Skin epidermis (tissue), 12 donors: ENCODE measurements at regions not wholly inside any gene's neighbourhood (a gene's known extent, or its start where the extent isn't known, plus 50 kb on each side); places are given as distances from the start of the nearest gene placed in this dataset.

Experiments
- H3K27ac ChIP-seq, 21 experiments: fragments of 200-600 bp; sonication (generic) in 11 of 21; one replicate each; pipeline ENCODE4 v1.5.0; 2020; ENCODE audit warnings: mild to moderate bottlenecking in 3 of 21, inconsistent platforms in 2 of 21, moderate library complexity in 2 of 21
- H3K4me3 ChIP-seq, 7 experiments: fragments of 200-600 bp; sonication (generic) in 2 of 7; one replicate each; pipeline ENCODE4 v1.5.0; 2020; ENCODE audit warnings: inconsistent platforms in 2 of 7, mild to moderate bottlenecking in 2 of 7, moderate library complexity in 1 of 7

DNA sequence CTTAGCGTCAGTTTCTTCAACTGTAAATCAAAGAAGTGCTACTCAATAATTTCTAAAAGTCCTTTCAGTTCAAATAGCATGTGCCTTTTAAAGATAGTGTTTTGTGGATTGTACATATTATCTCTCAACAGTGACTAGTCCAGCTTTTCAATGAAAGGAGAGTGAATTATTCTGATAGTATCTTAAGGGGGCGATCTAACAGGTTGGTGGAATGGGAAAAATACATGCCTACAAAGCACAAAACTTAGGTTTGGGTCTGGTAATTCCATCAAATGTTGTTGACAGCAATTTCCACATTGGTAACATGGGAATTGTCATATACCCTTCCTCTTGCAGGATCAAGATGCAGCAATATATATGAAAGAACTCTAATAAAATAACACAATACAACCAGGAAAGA, 50.1 kb upstream of the HDGFL1 start:
- Histone ChIP-seq H3K4me3 (no peak overlapping the region), H3K27ac (no peak overlapping the region)
